H1 (cell line): ENCODE measurements at regions not wholly inside any gene's neighbourhood (a gene's known extent, or its start where the extent isn't known, plus 50 kb on each side); places are given as distances from the start of the nearest gene placed in this dataset.

Experiments
- CBX8 ChIP-seq: fragments of 300-800, 300-1000 bp; sonication (generic); IDR thresholded peaks from 2 replicates; pipeline ENCODE4 v1.7.1; 2016; ENCODE audit warnings: low read depth, low read length, borderline replicate concordance
- EP300 ChIP-seq, 2 experiments: IDR thresholded peaks; 1 replicate in 1 of 2; 2 replicates in 1 of 2; pipeline ENCODE4 v1.6.1; 2011 to 2012; ENCODE audit warnings: low read depth in 2 of 2, low read length in 2 of 2, mild to moderate bottlenecking in 2 of 2, borderline replicate concordance in 1 of 2, inconsistent platforms in 1 of 2, moderate library complexity in 1 of 2
- HDAC6 ChIP-seq: IDR thresholded peaks from one replicate; pipeline ENCODE4 v1.7.1; 2012; ENCODE audit warnings: low read depth, mild to moderate bottlenecking, inconsistent platforms, low read length, moderate library complexity
- JUN ChIP-seq: IDR thresholded peaks from 2 replicates; pipeline ENCODE4 v1.6.1; 2011; ENCODE audit warnings: low read depth, mild to moderate bottlenecking, improper control_type of control experiment, low read length
- NRF1 ChIP-seq: IDR thresholded peaks from 2 replicates; pipeline ENCODE4 v1.6.1; 2011; ENCODE audit warnings: mild to moderate bottlenecking, low read depth, low read length, improper control_type of control experiment
- POLR2A ChIP-seq, 2 experiments: IDR thresholded peaks; 1 replicate in 1 of 2; 2 replicates in 1 of 2; pipeline ENCODE4 v1.6.1; 2011; ENCODE audit warnings: low read depth in 2 of 2, low read length in 2 of 2, mild to moderate bottlenecking in 2 of 2; ENCODE audit errors: control extremely low read depth in 1 of 2
- TEAD4 ChIP-seq: IDR thresholded peaks from 2 replicates; pipeline ENCODE4 v1.6.1; 2012; ENCODE audit warnings: low read depth, low read length, inconsistent platforms, mixed read lengths
- TF ChIP-seq, protein P1 (sequence below), 3 experiments: IDR thresholded peaks; 1 replicate in 2 of 3; 2 replicates in 1 of 3; pipeline versions ENCODE4 v1.5.1 to v1.6.1; 2011; ENCODE audit warnings: low read length in 3 of 3, mild to moderate bottlenecking in 3 of 3, inconsistent platforms in 2 of 3, low read depth in 1 of 3, moderate library complexity in 1 of 3; ENCODE audit not compliant: insufficient read depth in 1 of 3; ENCODE audit errors: control extremely low read depth in 1 of 3

DNA sequence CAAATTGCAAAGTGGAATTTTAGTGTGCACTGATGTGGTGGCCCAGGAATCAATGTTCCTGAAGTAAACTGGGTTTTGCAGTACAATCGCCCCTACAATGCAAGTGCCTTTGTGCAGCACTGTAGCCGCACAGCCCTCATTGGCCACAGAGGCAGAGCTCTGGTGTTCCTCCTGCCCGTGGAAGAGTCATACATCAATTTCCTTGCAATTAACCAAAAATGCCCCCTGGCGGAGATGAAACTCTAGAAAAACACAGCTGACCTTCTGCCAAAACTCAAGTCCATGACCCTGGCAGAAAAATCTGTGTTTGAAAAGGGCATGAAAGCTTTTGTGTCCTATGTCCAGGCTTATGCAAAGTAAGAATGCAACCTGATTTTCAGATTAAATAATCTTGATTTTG lies 117.9 kb upstream of the PRB2 start:
- TF ChIP-seq CBX8 = no peak
- TF ChIP-seq, protein P1, sequence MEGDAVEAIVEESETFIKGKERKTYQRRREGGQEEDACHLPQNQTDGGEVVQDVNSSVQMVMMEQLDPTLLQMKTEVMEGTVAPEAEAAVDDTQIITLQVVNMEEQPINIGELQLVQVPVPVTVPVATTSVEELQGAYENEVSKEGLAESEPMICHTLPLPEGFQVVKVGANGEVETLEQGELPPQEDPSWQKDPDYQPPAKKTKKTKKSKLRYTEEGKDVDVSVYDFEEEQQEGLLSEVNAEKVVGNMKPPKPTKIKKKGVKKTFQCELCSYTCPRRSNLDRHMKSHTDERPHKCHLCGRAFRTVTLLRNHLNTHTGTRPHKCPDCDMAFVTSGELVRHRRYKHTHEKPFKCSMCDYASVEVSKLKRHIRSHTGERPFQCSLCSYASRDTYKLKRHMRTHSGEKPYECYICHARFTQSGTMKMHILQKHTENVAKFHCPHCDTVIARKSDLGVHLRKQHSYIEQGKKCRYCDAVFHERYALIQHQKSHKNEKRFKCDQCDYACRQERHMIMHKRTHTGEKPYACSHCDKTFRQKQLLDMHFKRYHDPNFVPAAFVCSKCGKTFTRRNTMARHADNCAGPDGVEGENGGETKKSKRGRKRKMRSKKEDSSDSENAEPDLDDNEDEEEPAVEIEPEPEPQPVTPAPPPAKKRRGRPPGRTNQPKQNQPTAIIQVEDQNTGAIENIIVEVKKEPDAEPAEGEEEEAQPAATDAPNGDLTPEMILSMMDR (IDR thresholded peaks at IDR 0.05; ENCODE audit: control extremely low read depth in 1 of 3, insufficient read depth in 1 of 3, low read depth in 1 of 3, low read length in 3 of 3) = peak in 2 of 3 experiments; percentile 18 to 38; a peak in 2 of 4 replicates
- no peak for TF ChIP-seq NRF1
- TF ChIP-seq POLR2A (IDR thresholded peaks at IDR 0.05; ENCODE audit: control extremely low read depth in 1 of 2, low read depth in 2 of 2, low read length in 2 of 2) = no peak
- TF ChIP-seq HDAC6 = no peak
- TF ChIP-seq TEAD4 = no peak
- TF ChIP-seq JUN = no peak
- no peak for TF ChIP-seq EP300 (IDR thresholded peaks at IDR 0.05; ENCODE audit: borderline replicate concordance in 1 of 2, low read depth in 2 of 2, low read length in 2 of 2)
